Keratinocyte (primary cell): ENCODE measurements at regions not wholly inside any gene's neighbourhood (a gene's known extent, or its start where the extent isn't known, plus 50 kb on each side); places are given as distances from the start of the nearest gene placed in this dataset.

Experiments
- DNase-seq: peaks from one replicate; pipeline ENCODE4 v3.0.0-alpha.2; 2011; ENCODE audit warnings: low read depth, missing footprints, low spot score
- FAIRE-seq: peaks from 2 replicates; lab custom pipeline; 2011; peaks lifted over from hg19 to GRCh38; lab: Jason Lieb, UNC
- H2AFZ ChIP-seq: 2 replicates; pipeline ENCODE4 v1.6.0; 2012; ENCODE audit warnings: low read length, control low read depth, inconsistent platforms; ENCODE audit not compliant: control insufficient read depth
- H3K27ac ChIP-seq: 2 replicates; pipeline ENCODE4 v1.5.1; 2011; ENCODE audit warnings: low read length; ENCODE audit not compliant: control insufficient read depth, insufficient read depth
- H3K27me3 ChIP-seq: 3 replicates; pipeline ENCODE4 v1.6.0; 2011; ENCODE audit warnings: low read length; ENCODE audit not compliant: control insufficient read depth, insufficient read depth; ENCODE audit errors: extremely low read depth
- H3K36me3 ChIP-seq, 2 experiments: 2 replicates in 1 of 2; 3 replicates in 1 of 2; pipeline ENCODE4 v1.5.1; 2011; ENCODE audit warnings: low read length in 2 of 2, mild to moderate bottlenecking in 1 of 2; ENCODE audit not compliant: control insufficient read depth in 2 of 2, insufficient read depth in 2 of 2; ENCODE audit errors: extremely low read depth in 1 of 2
- H3K4me1 ChIP-seq: 3 replicates; pipeline ENCODE4 v1.5.1; 2011; ENCODE audit warnings: low read length; ENCODE audit not compliant: control insufficient read depth, insufficient read depth; ENCODE audit errors: extremely low read depth
- H3K4me2 ChIP-seq: 3 replicates; pipeline ENCODE4 v1.6.0; 2011; ENCODE audit warnings: low read depth, low read length; ENCODE audit not compliant: control insufficient read depth, insufficient read depth; ENCODE audit errors: extremely low read depth
- H3K4me3 ChIP-seq, 3 experiments: fragments of 200-600 bp in 1 of 3; sonication (generic) in 1 of 3; 2 replicates in 2 of 3; 3 replicates in 1 of 3; pipeline ENCODE4 v1.5.1; 2011 to 2016; ENCODE audit warnings: low read length in 3 of 3, mild to moderate bottlenecking in 3 of 3, control low read depth in 2 of 3, inconsistent platforms in 1 of 3, low read depth in 1 of 3, mixed read lengths in 1 of 3, mixed run types in 1 of 3, moderate library complexity in 1 of 3; ENCODE audit not compliant: control insufficient read depth in 2 of 3, insufficient read depth in 2 of 3; ENCODE audit errors: extremely low read depth in 1 of 3
- H3K79me2 ChIP-seq: 2 replicates; pipeline ENCODE4 v1.6.0; 2012; ENCODE audit warnings: low read length; ENCODE audit not compliant: control insufficient read depth, insufficient read depth
- H3K9ac ChIP-seq: 3 replicates; pipeline ENCODE4 v1.6.0; 2011; ENCODE audit warnings: low read length; ENCODE audit not compliant: control insufficient read depth, insufficient read depth; ENCODE audit errors: extremely low read depth
- H3K9me1 ChIP-seq: 3 replicates; pipeline ENCODE4 v1.6.0; 2011; ENCODE audit warnings: low read length; ENCODE audit not compliant: control insufficient read depth, insufficient read depth; ENCODE audit errors: extremely low read depth
- H3K9me3 ChIP-seq: 2 replicates; pipeline ENCODE4 v1.5.1; 2012; ENCODE audit warnings: low read depth, low read length; ENCODE audit not compliant: control insufficient read depth
- H4K20me1 ChIP-seq: 3 replicates; pipeline ENCODE4 v1.6.0; 2011; ENCODE audit warnings: low read length; ENCODE audit not compliant: control insufficient read depth, insufficient read depth; ENCODE audit errors: extremely low read depth
- EZH2 ChIP-seq: IDR thresholded peaks from one replicate; pipeline ENCODE4 v1.6.1; 2012; ENCODE audit warnings: inconsistent platforms, mild to moderate bottlenecking, low read length, moderate library complexity
- dilution Hi-C: fragments of 300-500 bp; cut with MboI; formaldehyde crosslinking; loops from one replicate; pipeline ENCODE4 v1.7.0; 2020; ENCODE audit warnings: low sequenced_read_pairs; ENCODE audit not compliant: extremely low pct_ligation_motif_present
- TF ChIP-seq, protein P1 (sequence below), 3 experiments: IDR thresholded peaks in 1 of 3; conservative IDR thresholded peaks in 1 of 3; optimal IDR thresholded peaks in 1 of 3; 2 replicates in 2 of 3; 3 replicates in 1 of 3; pipeline versions ENCODE3 to v1.5.1; 2011; ENCODE audit warnings: low read length in 3 of 3, mild to moderate bottlenecking in 3 of 3, moderate library complexity in 2 of 3, control low read depth in 1 of 3, inconsistent platforms in 1 of 3; ENCODE audit not compliant: insufficient read depth in 2 of 3; ENCODE audit errors: extremely low read depth in 1 of 3

DNA sequence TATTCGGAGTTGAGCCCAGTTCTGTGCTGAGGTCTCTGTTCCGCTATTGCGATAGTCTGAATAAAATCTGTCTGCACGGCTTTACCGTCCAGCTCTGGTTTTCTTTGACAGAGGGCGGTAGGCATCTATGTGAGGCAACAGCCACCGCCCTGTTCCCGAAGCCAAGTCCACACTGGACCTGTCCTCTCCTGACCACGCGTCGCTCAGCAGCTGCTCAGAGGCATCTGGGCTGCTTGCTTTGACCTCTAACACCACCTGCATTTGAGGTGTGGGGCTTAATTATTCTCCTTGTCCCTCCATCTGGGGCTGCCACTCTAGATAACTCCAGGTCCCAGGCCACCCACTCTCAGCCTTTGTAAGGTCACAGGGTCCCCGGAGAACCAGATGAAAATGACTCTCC is 168.4 kb upstream of the SMIM23 start:
- Histone ChIP-seq H3K9me3 (no peaks in the 10 kb centered on the region), H3K4me1 (no peaks in the 10 kb centered on the region), H3K79me2 (no peaks in the 10 kb centered on the region), H3K9ac (no peak overlapping the region), H3K4me2 (no peak overlapping the region), H3K36me3 (no peaks in the 10 kb centered on the region), H2AFZ (no peak overlapping the region), H3K9me1 (no peaks in the 10 kb centered on the region), H3K4me3 (no peak overlapping the region), H3K27ac (no peak overlapping the region), H4K20me1 (no peaks in the 10 kb centered on the region), H3K27me3 (peaks cover 22% of the 10 kb centered on the region)
- no peak for FAIRE-seq
- DNase-seq: no peak
- TF ChIP-seq EZH2: no peak
- TF ChIP-seq, protein P1, sequence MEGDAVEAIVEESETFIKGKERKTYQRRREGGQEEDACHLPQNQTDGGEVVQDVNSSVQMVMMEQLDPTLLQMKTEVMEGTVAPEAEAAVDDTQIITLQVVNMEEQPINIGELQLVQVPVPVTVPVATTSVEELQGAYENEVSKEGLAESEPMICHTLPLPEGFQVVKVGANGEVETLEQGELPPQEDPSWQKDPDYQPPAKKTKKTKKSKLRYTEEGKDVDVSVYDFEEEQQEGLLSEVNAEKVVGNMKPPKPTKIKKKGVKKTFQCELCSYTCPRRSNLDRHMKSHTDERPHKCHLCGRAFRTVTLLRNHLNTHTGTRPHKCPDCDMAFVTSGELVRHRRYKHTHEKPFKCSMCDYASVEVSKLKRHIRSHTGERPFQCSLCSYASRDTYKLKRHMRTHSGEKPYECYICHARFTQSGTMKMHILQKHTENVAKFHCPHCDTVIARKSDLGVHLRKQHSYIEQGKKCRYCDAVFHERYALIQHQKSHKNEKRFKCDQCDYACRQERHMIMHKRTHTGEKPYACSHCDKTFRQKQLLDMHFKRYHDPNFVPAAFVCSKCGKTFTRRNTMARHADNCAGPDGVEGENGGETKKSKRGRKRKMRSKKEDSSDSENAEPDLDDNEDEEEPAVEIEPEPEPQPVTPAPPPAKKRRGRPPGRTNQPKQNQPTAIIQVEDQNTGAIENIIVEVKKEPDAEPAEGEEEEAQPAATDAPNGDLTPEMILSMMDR (optimal IDR thresholded peaks at IDR 0.05 in 1 of 3, IDR thresholded peaks at IDR 0.05 in 1 of 3, conservative IDR thresholded peaks at IDR 0.05 in 1 of 3; ENCODE audit: extremely low read depth in 1 of 3, insufficient read depth in 2 of 3, low read length in 3 of 3): no peak
- dilution Hi-C loops: no loop called here

- dilution Hi-C loops: no loop called here
- Histone ChIP-seq H3K79me2 (no peaks in the 10 kb centered on the region), H3K4me1 (no peaks in the 10 kb centered on the region), H3K4me2 (no peak overlapping the region), H2AFZ (no peak overlapping the region), H3K9me3 (no peaks in the 10 kb centered on the region), H3K27me3 (peaks cover 22% of the 10 kb centered on the region), H3K9me1 (no peaks in the 10 kb centered on the region), H4K20me1 (no peaks in the 10 kb centered on the region), H3K36me3 (no peaks in the 10 kb centered on the region), H3K9ac (no peak overlapping the region), H3K4me3 (no peak overlapping the region), H3K27ac (no peak overlapping the region)
- DNase-seq (no peak), FAIRE-seq (no peak)
- TF ChIP-seq, protein P1 (optimal IDR thresholded peaks at IDR 0.05 in 1 of 3, IDR thresholded peaks at IDR 0.05 in 1 of 3, conservative IDR thresholded peaks at IDR 0.05 in 1 of 3; ENCODE audit: extremely low read depth in 1 of 3, insufficient read depth in 2 of 3, low read length in 3 of 3): no peak
- TF ChIP-seq EZH2: no peak
These were observed 167.6 kb upstream of the SMIM23 start for GRCh38 chr5:171617817-171618591.
